ENCODE measurements at regions not wholly inside any gene's neighbourhood (a gene's known extent, or its start where the extent isn't known, plus 50 kb on each side); places are given as distances from the start of the nearest gene placed in this dataset.
A peak's percentile ranks its signal among the peaks of the same experiment; 100 is the strongest.
"Not testable (repeated sequence)": the region's sequence is repeated elsewhere in the genome, so short reads cannot be mapped to it uniquely, and the experiment has no call there.

- peaks cover 9 to 26% of the 10 kb centered on the region in 2 experiments for H3K36me3 ChIP-seq (replicated peaks in 1 of 2; ENCODE audit: control insufficient read depth in 1 of 2, insufficient read depth in 2 of 2, low read length in 1 of 2)
- H3K9ac ChIP-seq; H3K79me2 ChIP-seq (ENCODE audit: insufficient read depth); H2AFZ ChIP-seq (ENCODE audit: low read depth); CTCF ChIA-PET; H3K4me1 ChIP-seq (ENCODE audit: control insufficient read depth in 1 of 2, insufficient read depth in 2 of 2, low read depth in 1 of 2, low read length in 1 of 2); H3K4me3 ChIP-seq (ENCODE audit: low read depth in 2 of 2, low read length in 1 of 2); H3K9me3 ChIP-seq; H3K27ac ChIP-seq (ENCODE audit: low read depth in 2 of 2, low read length in 1 of 2); POLR2A ChIA-PET; H3K27me3 ChIP-seq (ENCODE audit: insufficient read depth); H3K4me2 ChIP-seq; H3K9me2 ChIP-seq; DNase-seq; H4K20me1 ChIP-seq (ENCODE audit: insufficient read depth); H3F3A ChIP-seq (replicated peaks; ENCODE audit: insufficient read depth): not testable (repeated sequence)
- 68% methylated on average over 2 of the region's 2 CpGs for WGBS (ENCODE audit: low lambda C conversion rate)
- peak; percentile 66 for TF ChIP-seq PBX3 (IDR thresholded peaks at IDR 0.05)
- TF ChIP-seq FOSL2 (IDR thresholded peaks at IDR 0.05; ENCODE audit: borderline replicate concordance, low read depth), result 0 out of 2 replicates have a peak, but pooled peaks have one; percentile 2
- 0 out of 2 replicates have a peak, but pooled peaks have one; percentile 34 for TF ChIP-seq TCF12 (IDR thresholded peaks at IDR 0.05)
- TF ChIP-seq NFIC (IDR thresholded peaks at IDR 0.05; ENCODE audit: borderline replicate concordance), result peak; percentile 34
Measured at GRCh38 chr4:123026015-123026414, 103.6 kb upstream of the NUDT6 start.

GRCh38 chr4:123031664-123032063 is 109.3 kb upstream of the NUDT6 start:
- H3K36me3 ChIP-seq (replicated peaks in 1 of 2; ENCODE audit: control insufficient read depth in 1 of 2, insufficient read depth in 2 of 2, low read length in 1 of 2), result peaks cover 9 to 31% of the 10 kb centered on the region in 2 experiments
- H3K4me2 ChIP-seq, result no peak overlapping the region
- H2AFZ ChIP-seq (ENCODE audit: low read depth), result no peak overlapping the region
- H3F3A ChIP-seq (replicated peaks; ENCODE audit: insufficient read depth), result no peaks in the 10 kb centered on the region
- no peak for DNase-seq
- 100% methylated on average over 2 of the region's 2 CpGs for WGBS (ENCODE audit: low lambda C conversion rate)
- no peak overlapping the region for H3K4me3 ChIP-seq (ENCODE audit: low read depth in 2 of 2, low read length in 1 of 2)
- H3K9ac ChIP-seq, result no peak overlapping the region
- no peaks in the 10 kb centered on the region; the same call in 1 of the 2 replicates for H3K79me2 ChIP-seq (ENCODE audit: insufficient read depth)
- ChIA-PET CTCF (no interaction called here), POLR2A (no interaction called here)
- no peaks in the 10 kb centered on the region for H3K27me3 ChIP-seq (ENCODE audit: insufficient read depth)
- TF ChIP-seq MXI1 (IDR thresholded peaks at IDR 0.05; ENCODE audit: low read depth, low read length), result no peak
- TF ChIP-seq POLR2AphosphoS5 (IDR thresholded peaks at IDR 0.05; ENCODE audit: low read depth, low read length), result no peak
- TF ChIP-seq CTCF (IDR thresholded peaks at IDR 0.05), result no peak
- no peak for TF ChIP-seq USF2 (IDR thresholded peaks at IDR 0.05; ENCODE audit: borderline replicate concordance, low read depth, low read length)
- TF ChIP-seq GATA2 (CRISPR knock-in tag; IDR thresholded peaks at IDR 0.05), result no peak
- no peak for TF ChIP-seq FOXJ3 (CRISPR knock-in tag; IDR thresholded peaks at IDR 0.05)
- no peak for TF ChIP-seq IRF3 (IDR thresholded peaks at IDR 0.05; ENCODE audit: low read depth, low read length)
- peaks cover 0 to 3% of the 10 kb centered on the region in 2 experiments; a peak in 1 of 4 replicates for H3K4me1 ChIP-seq (ENCODE audit: control insufficient read depth in 1 of 2, insufficient read depth in 2 of 2, low read depth in 1 of 2, low read length in 1 of 2)
- no peak overlapping the region for H3K27ac ChIP-seq (ENCODE audit: low read depth in 2 of 2, low read length in 1 of 2)
- H4K20me1 ChIP-seq (ENCODE audit: insufficient read depth), result no peaks in the 10 kb centered on the region
- no peaks in the 10 kb centered on the region for H3K9me2 ChIP-seq
- H3K9me3 ChIP-seq, result no peaks in the 10 kb centered on the region

Data from SK-N-SH (cell line).